ENCODE measurements at regions not wholly inside any gene's neighbourhood (a gene's known extent, or its start where the extent isn't known, plus 50 kb on each side); places are given as distances from the start of the nearest gene placed in this dataset.

DNA sequence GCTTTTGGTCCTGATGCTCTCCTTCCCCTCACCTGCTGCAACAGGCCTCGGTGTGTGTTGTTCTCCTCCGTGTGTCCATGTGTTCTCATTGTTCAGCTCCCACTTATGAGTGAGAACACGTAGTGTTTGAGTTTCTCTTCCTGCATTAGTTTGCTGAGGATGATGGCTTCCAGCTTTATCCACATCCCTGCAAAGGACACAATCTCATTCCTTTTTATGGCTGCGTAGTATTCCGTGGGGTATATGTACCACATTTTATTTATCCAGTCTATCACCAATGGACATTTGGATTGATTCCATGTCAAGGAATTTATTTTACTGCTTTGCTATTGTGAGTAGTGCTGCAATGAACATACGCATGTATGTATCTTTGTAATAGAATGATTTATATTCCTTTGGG, 116.9 kb upstream of the SIRPG start:
- Histone ChIP-seq H3K27ac (ENCODE audit: control insufficient read depth, insufficient read depth) (no peak overlapping the region), H3K4me3 (no peak overlapping the region), H3K4me2 (ENCODE audit: control insufficient read depth, insufficient read depth) (no peak overlapping the region), H2AFZ (ENCODE audit: control insufficient read depth, low read depth, low read length) (no peak overlapping the region), H3K27me3 (replicated peaks in 1 of 2; ENCODE audit: control insufficient read depth in 2 of 2, insufficient read depth in 2 of 2, low read length in 1 of 2) (peaks cover 0 to 2% of the 10 kb centered on the region in 2 experiments; a peak in 1 of 4 replicates), H3K36me3 (ENCODE audit: control insufficient read depth in 2 of 2, insufficient read depth in 2 of 2, low read length in 1 of 2) (no peaks in the 10 kb centered on the region), H4K20me1 (ENCODE audit: control insufficient read depth, insufficient read depth) (no peaks in the 10 kb centered on the region), H3K9ac (ENCODE audit: control insufficient read depth, insufficient read depth, low read length) (no peak overlapping the region), H3K79me2 (ENCODE audit: control insufficient read depth, insufficient read depth, low read length) (no peaks in the 10 kb centered on the region), H3K9me3 (replicated peaks; ENCODE audit: control insufficient read depth, insufficient read depth, low read length) (no peaks in the 10 kb centered on the region), H3K4me1 (ENCODE audit: control insufficient read depth, insufficient read depth, low read length) (no peaks in the 10 kb centered on the region)
- ChIA-PET CTCF (interaction anchor here (1.7 kb wide), 1 partner anchor 271 kb away, joined by 6 read pairs; no protein-coding TSS in a partner anchor), SMC1A (ENCODE audit: uncharacterized antibody, unreplicated experiment) (interaction anchor here (5.1 kb wide), 1 partner anchor 9 kb away, joined by 51 read pairs; no protein-coding TSS in a partner anchor), POLR2A (no interaction called here), RAD21 (ENCODE audit: unreplicated experiment) (no interaction called here)
- no peak for FAIRE-seq
- in situ Hi-C loops (cut with MboI) = no loop called here
- ATAC-seq = no peak
- intact Hi-C loops (cut with micrococcal nuclease; ENCODE audit: unreplicated experiment) = loop anchor here (10.0 kb wide), 1 partner anchor 460 kb away; no protein-coding TSS in a partner anchor
- DNase-seq (ENCODE audit: low read depth, low spot score) = no peak
- WGBS (ENCODE audit: insufficient coverage, insufficient replicate concordance, low lambda C conversion rate, missing lambda C conversion rate) = 56% methylated on average over 6 of the region's 6 CpGs
- BruUV-seq (replicated peaks) = no TSS peak
- no peak for TF ChIP-seq POU2F2 (IDR thresholded peaks at IDR 0.05; ENCODE audit: borderline replicate concordance, low read depth, low read length)
- TF ChIP-seq JUNB (IDR thresholded peaks at IDR 0.05) = no peak
- TF ChIP-seq HCFC1 (IDR thresholded peaks at IDR 0.05; ENCODE audit: low read length) = no peak
- TF ChIP-seq, protein P1, sequence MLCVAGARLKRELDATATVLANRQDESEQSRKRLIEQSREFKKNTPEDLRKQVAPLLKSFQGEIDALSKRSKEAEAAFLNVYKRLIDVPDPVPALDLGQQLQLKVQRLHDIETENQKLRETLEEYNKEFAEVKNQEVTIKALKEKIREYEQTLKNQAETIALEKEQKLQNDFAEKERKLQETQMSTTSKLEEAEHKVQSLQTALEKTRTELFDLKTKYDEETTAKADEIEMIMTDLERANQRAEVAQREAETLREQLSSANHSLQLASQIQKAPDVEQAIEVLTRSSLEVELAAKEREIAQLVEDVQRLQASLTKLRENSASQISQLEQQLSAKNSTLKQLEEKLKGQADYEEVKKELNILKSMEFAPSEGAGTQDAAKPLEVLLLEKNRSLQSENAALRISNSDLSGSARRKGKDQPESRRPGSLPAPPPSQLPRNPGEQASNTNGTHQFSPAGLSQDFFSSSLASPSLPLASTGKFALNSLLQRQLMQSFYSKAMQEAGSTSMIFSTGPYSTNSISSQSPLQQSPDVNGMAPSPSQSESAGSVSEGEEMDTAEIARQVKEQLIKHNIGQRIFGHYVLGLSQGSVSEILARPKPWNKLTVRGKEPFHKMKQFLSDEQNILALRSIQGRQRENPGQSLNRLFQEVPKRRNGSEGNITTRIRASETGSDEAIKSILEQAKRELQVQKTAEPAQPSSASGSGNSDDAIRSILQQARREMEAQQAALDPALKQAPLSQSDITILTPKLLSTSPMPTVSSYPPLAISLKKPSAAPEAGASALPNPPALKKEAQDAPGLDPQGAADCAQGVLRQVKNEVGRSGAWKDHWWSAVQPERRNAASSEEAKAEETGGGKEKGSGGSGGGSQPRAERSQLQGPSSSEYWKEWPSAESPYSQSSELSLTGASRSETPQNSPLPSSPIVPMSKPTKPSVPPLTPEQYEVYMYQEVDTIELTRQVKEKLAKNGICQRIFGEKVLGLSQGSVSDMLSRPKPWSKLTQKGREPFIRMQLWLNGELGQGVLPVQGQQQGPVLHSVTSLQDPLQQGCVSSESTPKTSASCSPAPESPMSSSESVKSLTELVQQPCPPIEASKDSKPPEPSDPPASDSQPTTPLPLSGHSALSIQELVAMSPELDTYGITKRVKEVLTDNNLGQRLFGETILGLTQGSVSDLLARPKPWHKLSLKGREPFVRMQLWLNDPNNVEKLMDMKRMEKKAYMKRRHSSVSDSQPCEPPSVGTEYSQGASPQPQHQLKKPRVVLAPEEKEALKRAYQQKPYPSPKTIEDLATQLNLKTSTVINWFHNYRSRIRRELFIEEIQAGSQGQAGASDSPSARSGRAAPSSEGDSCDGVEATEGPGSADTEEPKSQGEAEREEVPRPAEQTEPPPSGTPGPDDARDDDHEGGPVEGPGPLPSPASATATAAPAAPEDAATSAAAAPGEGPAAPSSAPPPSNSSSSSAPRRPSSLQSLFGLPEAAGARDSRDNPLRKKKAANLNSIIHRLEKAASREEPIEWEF (IDR thresholded peaks at IDR 0.05; ENCODE audit: insufficient replicate concordance, low read depth, low read length) = no peak
- no peak for TF ChIP-seq RELA (IDR thresholded peaks at IDR 0.05; ENCODE audit: borderline replicate concordance, partially characterized antibody)
- TF ChIP-seq SUZ12 (IDR thresholded peaks at IDR 0.05; ENCODE audit: unreplicated experiment) = no peak
- no peak for TF ChIP-seq CREB1 (IDR thresholded peaks at IDR 0.05; ENCODE audit: low read depth)
- TF ChIP-seq, protein P2, sequence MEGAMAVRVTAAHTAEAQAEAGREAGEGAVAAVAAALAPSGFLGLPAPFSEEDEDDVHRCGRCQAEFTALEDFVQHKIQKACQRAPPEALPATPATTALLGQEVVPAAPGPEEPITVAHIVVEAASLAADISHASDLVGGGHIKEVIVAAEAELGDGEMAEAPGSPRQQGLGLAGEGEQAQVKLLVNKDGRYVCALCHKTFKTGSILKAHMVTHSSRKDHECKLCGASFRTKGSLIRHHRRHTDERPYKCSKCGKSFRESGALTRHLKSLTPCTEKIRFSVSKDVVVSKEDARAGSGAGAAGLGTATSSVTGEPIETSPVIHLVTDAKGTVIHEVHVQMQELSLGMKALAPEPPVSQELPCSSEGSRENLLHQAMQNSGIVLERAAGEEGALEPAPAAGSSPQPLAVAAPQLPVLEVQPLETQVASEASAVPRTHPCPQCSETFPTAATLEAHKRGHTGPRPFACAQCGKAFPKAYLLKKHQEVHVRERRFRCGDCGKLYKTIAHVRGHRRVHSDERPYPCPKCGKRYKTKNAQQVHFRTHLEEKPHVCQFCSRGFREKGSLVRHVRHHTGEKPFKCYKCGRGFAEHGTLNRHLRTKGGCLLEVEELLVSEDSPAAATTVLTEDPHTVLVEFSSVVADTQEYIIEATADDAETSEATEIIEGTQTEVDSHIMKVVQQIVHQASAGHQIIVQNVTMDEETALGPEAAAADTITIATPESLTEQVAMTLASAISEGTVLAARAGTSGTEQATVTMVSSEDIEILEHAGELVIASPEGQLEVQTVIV (IDR thresholded peaks at IDR 0.05; ENCODE audit: borderline replicate concordance, partially characterized antibody) = no peak
- TF ChIP-seq, protein P3, sequence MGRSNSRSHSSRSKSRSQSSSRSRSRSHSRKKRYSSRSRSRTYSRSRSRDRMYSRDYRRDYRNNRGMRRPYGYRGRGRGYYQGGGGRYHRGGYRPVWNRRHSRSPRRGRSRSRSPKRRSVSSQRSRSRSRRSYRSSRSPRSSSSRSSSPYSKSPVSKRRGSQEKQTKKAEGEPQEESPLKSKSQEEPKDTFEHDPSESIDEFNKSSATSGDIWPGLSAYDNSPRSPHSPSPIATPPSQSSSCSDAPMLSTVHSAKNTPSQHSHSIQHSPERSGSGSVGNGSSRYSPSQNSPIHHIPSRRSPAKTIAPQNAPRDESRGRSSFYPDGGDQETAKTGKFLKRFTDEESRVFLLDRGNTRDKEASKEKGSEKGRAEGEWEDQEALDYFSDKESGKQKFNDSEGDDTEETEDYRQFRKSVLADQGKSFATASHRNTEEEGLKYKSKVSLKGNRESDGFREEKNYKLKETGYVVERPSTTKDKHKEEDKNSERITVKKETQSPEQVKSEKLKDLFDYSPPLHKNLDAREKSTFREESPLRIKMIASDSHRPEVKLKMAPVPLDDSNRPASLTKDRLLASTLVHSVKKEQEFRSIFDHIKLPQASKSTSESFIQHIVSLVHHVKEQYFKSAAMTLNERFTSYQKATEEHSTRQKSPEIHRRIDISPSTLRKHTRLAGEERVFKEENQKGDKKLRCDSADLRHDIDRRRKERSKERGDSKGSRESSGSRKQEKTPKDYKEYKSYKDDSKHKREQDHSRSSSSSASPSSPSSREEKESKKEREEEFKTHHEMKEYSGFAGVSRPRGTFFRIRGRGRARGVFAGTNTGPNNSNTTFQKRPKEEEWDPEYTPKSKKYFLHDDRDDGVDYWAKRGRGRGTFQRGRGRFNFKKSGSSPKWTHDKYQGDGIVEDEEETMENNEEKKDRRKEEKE (IDR thresholded peaks at IDR 0.05) = no peak
- TF ChIP-seq, protein P4, sequence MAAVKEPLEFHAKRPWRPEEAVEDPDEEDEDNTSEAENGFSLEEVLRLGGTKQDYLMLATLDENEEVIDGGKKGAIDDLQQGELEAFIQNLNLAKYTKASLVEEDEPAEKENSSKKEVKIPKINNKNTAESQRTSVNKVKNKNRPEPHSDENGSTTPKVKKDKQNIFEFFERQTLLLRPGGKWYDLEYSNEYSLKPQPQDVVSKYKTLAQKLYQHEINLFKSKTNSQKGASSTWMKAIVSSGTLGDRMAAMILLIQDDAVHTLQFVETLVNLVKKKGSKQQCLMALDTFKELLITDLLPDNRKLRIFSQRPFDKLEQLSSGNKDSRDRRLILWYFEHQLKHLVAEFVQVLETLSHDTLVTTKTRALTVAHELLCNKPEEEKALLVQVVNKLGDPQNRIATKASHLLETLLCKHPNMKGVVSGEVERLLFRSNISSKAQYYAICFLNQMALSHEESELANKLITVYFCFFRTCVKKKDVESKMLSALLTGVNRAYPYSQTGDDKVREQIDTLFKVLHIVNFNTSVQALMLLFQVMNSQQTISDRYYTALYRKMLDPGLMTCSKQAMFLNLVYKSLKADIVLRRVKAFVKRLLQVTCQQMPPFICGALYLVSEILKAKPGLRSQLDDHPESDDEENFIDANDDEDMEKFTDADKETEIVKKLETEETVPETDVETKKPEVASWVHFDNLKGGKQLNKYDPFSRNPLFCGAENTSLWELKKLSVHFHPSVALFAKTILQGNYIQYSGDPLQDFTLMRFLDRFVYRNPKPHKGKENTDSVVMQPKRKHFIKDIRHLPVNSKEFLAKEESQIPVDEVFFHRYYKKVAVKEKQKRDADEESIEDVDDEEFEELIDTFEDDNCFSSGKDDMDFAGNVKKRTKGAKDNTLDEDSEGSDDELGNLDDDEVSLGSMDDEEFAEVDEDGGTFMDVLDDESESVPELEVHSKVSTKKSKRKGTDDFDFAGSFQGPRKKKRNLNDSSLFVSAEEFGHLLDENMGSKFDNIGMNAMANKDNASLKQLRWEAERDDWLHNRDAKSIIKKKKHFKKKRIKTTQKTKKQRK (IDR thresholded peaks at IDR 0.05; ENCODE audit: low read depth, low read length) = no peak

Measured in GM12878 (cell line).